HG02943 (cell line): ENCODE measurements at regions not wholly inside any gene's neighbourhood (a gene's known extent, or its start where the extent isn't known, plus 50 kb on each side); places are given as distances from the start of the nearest gene placed in this dataset.
"Not testable (repeated sequence)": the region's sequence is repeated elsewhere in the genome, so short reads cannot be mapped to it uniquely, and the experiment has no call there.

Experiments used
- ATAC-seq: cut with Tn5 transposase; IDR thresholded peaks from one replicate; pipeline ENCODE4 v1.9.1; 2021; ENCODE audit warnings: mild to moderate bottlenecking, low read depth, moderate library complexity; ENCODE audit not compliant: unreplicated experiment

DNA sequence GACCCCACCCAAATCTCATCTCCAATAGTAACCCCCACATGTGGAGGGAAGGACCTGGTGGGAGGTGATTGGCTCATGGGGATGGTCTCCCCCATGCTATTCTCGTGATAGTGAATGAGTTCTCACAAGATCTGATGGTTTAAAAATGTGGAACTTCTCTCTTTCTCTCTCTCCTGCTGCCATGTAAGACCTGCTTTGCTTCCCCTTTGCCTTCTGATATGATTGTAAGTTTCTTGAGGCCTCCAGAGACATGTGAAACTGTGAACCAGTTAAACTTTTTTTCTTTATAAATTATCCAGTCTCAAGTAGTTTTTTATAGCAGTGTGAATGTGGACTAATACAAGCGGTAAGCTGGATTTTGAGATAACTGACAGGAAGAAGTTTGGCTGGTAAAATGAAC lies 60.3 kb upstream of the MBNL1 start:
- ATAC-seq = no peak

DNA sequence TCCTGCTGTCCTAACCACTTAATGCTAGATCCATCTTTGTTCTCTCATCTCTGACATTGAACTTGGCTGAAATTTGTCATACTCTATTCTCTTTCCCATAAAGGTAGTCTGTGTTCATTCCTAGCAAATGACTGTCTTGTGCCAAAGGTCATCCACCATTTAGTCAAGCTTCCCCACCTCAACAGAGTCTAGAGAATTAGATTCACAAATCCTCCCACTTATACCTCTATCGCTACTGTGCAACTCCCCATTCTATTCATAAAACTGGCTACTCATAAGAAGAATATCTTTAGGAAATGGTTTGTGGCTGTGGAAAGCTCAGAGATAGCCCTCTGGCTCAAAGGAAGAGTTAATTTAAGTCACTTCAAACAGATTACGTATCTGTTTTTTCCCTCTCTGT lies 59.7 kb upstream of the MBNL1 start:
- no peak for ATAC-seq

DNA sequence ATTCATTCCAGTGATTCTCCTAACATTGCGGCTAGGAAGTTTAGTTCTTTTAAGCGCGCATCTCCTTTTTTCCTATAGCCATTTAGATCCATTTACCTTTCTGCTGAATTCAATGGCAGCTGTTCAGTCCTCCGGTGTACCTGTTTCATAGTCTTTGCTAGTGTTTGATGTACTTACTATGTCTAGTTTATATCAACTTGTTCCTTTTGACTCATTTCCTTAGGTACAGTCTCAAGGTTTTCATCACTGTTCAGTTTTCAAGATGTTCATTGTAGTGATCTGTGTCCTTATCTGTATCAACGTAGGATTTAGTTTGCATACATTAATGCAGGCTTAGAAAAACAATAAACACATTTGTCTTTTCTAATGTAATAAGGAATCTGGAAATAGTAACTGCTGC lies 59.0 kb upstream of the MBNL1 start:
- ATAC-seq = no peak

DNA sequence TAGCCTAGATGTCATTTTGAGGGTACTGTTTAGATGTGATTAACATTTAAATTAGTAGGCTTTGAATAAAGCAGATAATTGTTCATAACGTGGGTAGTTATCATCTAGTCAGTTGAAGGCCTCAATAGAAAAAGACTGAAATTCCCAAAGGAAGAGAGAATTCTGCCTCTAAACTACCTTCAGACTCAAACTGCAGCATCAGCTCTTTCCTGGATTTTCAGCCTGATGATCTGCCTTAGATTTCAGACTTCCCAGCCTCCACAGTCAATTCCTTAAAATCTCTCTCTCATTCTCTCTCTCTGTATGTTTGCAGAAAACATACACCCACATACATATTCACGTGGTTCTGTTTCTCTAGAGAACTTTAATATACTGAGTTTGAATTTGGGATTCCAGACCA lies 58.0 kb upstream of the MBNL1 start:
- ATAC-seq = no peak

DNA sequence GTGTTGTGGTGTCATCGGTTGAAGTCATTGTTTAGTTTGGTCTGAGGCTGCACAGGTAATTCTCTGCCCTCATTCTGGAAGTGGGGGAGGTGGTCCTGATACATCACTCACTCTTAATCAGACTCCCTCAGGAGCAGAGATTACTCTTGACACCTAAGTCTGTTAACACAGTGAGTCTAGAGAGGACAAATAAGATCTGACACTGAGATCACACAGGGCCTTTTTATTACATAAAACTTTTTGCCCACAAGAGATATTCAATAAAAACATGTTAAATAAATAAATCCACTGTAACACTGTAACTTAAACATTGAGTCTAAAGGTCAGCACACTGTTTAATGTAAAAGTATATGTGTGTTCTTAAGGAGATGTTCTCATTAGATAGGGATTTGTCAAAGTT lies 57.1 kb upstream of the MBNL1 start:
- ATAC-seq = no peak

DNA sequence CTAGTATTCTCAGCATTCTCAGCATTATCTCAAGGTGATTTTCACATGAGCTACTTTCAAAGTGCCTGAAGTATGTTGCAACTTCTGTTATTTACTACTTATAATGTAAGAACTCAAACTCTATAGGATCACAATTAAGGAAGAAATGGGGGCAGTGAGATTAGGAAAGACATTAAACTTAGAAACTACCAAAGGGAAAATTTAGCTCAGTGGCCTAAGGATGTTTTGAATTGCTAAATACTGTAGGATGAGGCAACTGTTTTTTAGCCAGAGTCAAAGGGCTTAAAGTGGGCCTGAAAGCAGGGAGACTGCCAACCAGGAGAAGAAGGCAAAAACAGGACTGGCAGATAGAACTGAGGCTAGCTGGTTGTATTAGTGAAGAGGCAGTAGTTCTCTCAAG lies 55.5 kb upstream of the MBNL1 start:
- no peak for ATAC-seq

DNA sequence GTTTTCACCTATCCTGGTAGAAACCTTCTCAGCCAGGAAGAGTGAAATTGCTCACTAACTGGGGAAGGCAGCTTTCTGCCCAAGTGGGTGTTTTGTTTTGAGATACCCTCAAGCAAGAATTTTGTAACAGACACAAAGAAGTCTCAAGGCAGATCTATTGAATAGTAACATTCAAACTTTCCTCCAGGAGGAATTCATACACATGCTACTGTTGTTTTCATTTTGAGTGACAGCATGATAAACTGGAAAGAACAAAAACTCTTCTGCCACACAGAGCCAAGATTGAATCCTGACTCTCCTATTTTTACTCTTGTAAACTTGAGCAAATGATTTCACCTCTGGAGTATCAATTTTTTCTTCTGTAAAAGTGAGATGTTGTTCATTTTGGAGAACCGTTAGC lies 54.8 kb upstream of the MBNL1 start:
- ATAC-seq = no peak

DNA sequence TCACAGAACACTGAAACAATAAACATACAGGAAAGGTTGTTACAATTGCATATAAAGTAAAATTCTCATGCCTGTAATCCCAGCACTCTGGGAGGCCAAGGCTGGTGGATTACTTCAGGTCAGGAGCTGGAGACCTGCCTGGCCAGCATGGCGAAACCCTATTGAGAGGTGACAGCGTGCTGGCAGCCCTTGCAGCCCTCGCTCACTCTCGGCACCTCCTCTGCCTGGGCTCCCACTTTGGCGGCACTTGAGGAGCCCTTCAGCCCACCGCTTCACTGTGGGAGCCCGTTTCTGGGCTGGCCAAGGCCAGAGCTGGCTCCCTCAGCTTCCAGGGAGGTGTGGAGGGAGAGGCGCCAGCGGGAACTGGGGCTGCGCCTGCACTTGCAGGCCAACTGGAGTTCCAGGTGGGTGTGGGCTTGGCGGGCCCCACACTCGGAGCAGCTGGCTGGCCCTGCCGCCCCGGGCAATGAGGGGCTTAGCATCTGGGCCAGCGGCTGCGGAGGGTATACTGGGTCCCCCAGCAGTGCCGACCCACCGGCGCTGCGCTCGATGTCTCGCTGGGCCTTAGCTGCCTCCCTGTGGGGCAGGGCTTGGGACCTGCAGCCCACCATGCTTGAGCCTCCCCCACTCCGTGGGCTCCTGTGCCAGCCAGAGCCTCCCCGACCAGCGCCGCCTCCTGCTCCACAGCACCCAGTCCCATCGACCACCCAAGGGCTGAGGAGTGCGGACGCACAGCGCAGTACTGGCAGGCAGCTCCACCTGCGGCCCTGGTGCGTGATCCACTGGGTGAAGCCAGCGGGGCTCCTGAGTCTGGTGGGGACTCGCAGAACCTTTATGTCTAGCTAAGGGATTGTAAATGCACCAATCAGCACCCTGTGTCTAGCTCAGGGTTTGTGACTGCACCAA lies 51.5 kb upstream of the MBNL1 start:
- ATAC-seq = not testable (repeated sequence)

DNA sequence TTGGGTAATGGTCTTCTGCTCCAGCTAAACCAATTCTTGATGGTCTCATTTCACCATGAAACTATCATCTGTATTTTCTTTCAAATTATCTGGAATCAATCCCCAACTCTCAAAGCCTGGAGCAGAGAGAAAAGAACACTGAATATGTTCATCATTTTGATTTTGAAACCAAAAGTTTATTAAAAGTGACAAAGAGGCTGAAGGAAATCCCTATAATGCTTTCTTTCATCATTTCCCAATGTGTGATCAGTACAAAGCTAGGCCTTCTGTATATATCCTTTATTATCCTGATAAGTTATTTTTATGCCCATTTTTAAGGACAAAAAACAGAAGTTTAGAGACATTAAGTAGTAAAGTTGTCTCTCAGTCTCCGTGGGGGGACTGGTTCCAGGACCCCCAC lies 50.1 kb upstream of the MBNL1 start:
- ATAC-seq = no peak
